B cell (primary cell): ENCODE measurements at regions not wholly inside any gene's neighbourhood (a gene's known extent, or its start where the extent isn't known, plus 50 kb on each side); places are given as distances from the start of the nearest gene placed in this dataset.

ENCODE experiments used
- ATAC-seq: fragments of 200-7000 bp; cut with Tn5 transposase; one replicate; pipeline ENCODE4 v1.10.0; 2021; ENCODE audit warnings: low read depth, mild to moderate bottlenecking, moderate number of reproducible peaks, moderate library complexity
- CTCF ChIA-PET: fragments of 350-600 bp; sonication (Branson Sonifier 250); formaldehyde crosslinking; loops from one replicate; lab custom pipeline; 2021; ENCODE audit warnings: antibody characterized with exemption, inconsistent platforms; lab: Charles Lee
- POLR2A ChIA-PET: fragments of 350-600 bp; sonication (Branson Sonifier 250); formaldehyde crosslinking; loops from one replicate; lab custom pipeline; 2021; ENCODE audit warnings: antibody characterized with exemption; lab: Charles Lee
- DNase-seq: peaks from one replicate; pipeline ENCODE4 v3.0.0; 2013
- H2AFZ ChIP-seq: 2 replicates; pipeline ENCODE4 v1.6.1; 2012; ENCODE audit warnings: mild to moderate bottlenecking, low read depth, low read length; ENCODE audit not compliant: insufficient read depth, poor library complexity, severe bottlenecking
- H3K27ac ChIP-seq, 2 donors: 1 replicate in 1 of 2; 2 replicates in 1 of 2; pipeline ENCODE4 v1.5.1; 2012 to 2013; ENCODE audit warnings: low read length in 2 of 2, mild to moderate bottlenecking in 2 of 2, moderate library complexity in 1 of 2
- H3K27me3 ChIP-seq, 4 experiments: fragments of 200-600 bp in 1 of 4; sonication (generic) in 1 of 4; replicated peaks in 1 of 4; 1 replicate in 2 of 4; 2 replicates in 2 of 4; pipeline versions ENCODE4 v1.6.1 to v1.7.0; 2013 to 2016; ENCODE audit warnings: low read length in 3 of 4, mild to moderate bottlenecking in 2 of 4, mixed read lengths in 1 of 4, moderate library complexity in 1 of 4; ENCODE audit not compliant: insufficient read depth in 4 of 4, control insufficient read depth in 3 of 4; ENCODE audit errors: control extremely low read depth in 1 of 4
- H3K36me3 ChIP-seq, 2 experiments: replicated peaks in 1 of 2; 1 replicate in 1 of 2; 2 replicates in 1 of 2; pipeline versions ENCODE4 v1.6.1 to v1.7.1; 2013; ENCODE audit warnings: low read length in 1 of 2; ENCODE audit not compliant: insufficient read depth in 2 of 2, control insufficient read depth in 1 of 2; ENCODE audit errors: control extremely low read depth in 1 of 2, extremely low read depth in 1 of 2
- H3K4me1 ChIP-seq, 2 donors: fragments of 200-600 bp in 1 of 2; sonication (generic) in 1 of 2; 1 replicate in 1 of 2; 2 replicates in 1 of 2; pipeline versions ENCODE4 v1.5.1 to v1.6.1; 2013 to 2017; ENCODE audit warnings: low read length in 2 of 2; ENCODE audit not compliant: control insufficient read depth in 2 of 2, insufficient read depth in 2 of 2
- H3K4me2 ChIP-seq: replicated peaks from 2 replicates; pipeline ENCODE3; 2012; ENCODE audit warnings: mild to moderate bottlenecking, low read depth, low read length; ENCODE audit not compliant: poor library complexity, severe bottlenecking
- H3K4me3 ChIP-seq, 5 experiments: fragments of 200-600 bp in 1 of 5; sonication (generic) in 1 of 5; 1 replicate in 3 of 5; 2 replicates in 2 of 5; pipeline versions ENCODE4 v1.5.1 to v1.7.0; 2011 to 2016; ENCODE audit warnings: low read length in 4 of 5, mild to moderate bottlenecking in 4 of 5, low read depth in 2 of 5, control low read depth in 1 of 5, moderate library complexity in 1 of 5; ENCODE audit not compliant: insufficient read depth in 1 of 5; ENCODE audit errors: control extremely low read depth in 1 of 5, extremely low read depth in 1 of 5
- H3K79me2 ChIP-seq: fragments of 200-600 bp; sonication (generic); one replicate; pipeline ENCODE4 v1.6.0; 2016; ENCODE audit warnings: low read length; ENCODE audit not compliant: control insufficient read depth, insufficient read depth
- H3K9ac ChIP-seq: fragments of 200-600 bp; sonication (generic); 2 replicates; pipeline ENCODE4 v1.6.1; 2017; ENCODE audit warnings: mild to moderate bottlenecking, low read length, moderate library complexity
- H3K9me3 ChIP-seq, 3 donors: one replicate each; pipeline versions ENCODE4 v1.6.1 to v1.7.1; 2013; ENCODE audit warnings: low read length in 2 of 3; ENCODE audit not compliant: control insufficient read depth in 2 of 3, insufficient read depth in 1 of 3; ENCODE audit errors: control extremely low read depth in 1 of 3
- H4K20me1 ChIP-seq: 2 replicates; pipeline ENCODE4 v1.6.0; 2012; ENCODE audit warnings: mild to moderate bottlenecking, low read length; ENCODE audit not compliant: insufficient read depth, control insufficient read depth, poor library complexity, severe bottlenecking
- H3K27ac Mint-ChIP-seq: one replicate; pipeline ENCODE4 v1.8.0; 2021; ENCODE audit warnings: mixed read lengths
- H3K27me3 Mint-ChIP-seq: one replicate; pipeline ENCODE4 v1.8.0; 2021; ENCODE audit warnings: mixed read lengths
- H3K4me1 Mint-ChIP-seq: one replicate; pipeline ENCODE4 v1.8.0; 2021; ENCODE audit warnings: mixed read lengths
- H3K4me3 Mint-ChIP-seq: one replicate; pipeline ENCODE4 v1.8.0; 2021; ENCODE audit warnings: mixed read lengths
- H3K9me3 Mint-ChIP-seq: one replicate; pipeline ENCODE4 v1.8.0; 2022; ENCODE audit warnings: mixed read lengths; ENCODE audit not compliant: insufficient read depth
- CTCF ChIP-seq: fragments of 200-600 bp; IDR thresholded peaks from one replicate; pipeline ENCODE4 v1.8.0; 2022; ENCODE audit warnings: antibody characterized with exemption, mild to moderate bottlenecking
- EZH2 ChIP-seq: IDR thresholded peaks from 2 replicates; pipeline ENCODE4 v1.6.1; 2012; ENCODE audit warnings: borderline replicate concordance, low read depth, mild to moderate bottlenecking, moderate library complexity, low read length; ENCODE audit not compliant: insufficient read depth, poor library complexity, severe bottlenecking
- WGBS: methylation state at CpG from one replicate; pipeline ENCODE4 v1.1.5; 2013; ENCODE audit warnings: missing lambda C conversion rate; ENCODE audit not compliant: insufficient coverage; 5-methylcytosine and 5-hydroxymethylcytosine counted together
- intact Hi-C: fragments of 100-400 bp; cut with micrococcal nuclease; formaldehyde crosslinking; loops from one replicate; pipeline ENCODE4 v1.10.0; 2022

DNA sequence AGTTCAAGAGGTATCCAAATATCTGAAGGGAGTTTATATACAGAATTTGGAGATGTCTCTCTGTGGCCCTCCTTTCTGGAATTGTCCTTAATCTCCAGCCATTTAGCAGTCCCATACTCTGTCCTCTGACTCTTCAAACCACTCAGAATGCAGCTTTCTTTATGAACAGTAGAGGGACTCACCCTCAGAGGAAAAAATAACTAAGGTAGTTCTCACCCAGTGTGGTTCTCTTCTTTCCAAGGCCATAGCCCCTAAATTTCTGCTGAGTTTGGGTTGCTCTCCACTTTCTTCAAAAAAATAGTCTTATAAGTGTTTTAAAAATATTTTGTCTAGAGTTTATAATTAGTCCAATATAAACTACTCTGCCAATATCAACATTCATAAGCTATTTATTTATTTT, 369.7 kb downstream of the MATN1 start:
- H3K4me1 Mint-ChIP-seq: no peaks in the 10 kb centered on the region
- peaks cover 41% of the 10 kb centered on the region for H3K27me3 Mint-ChIP-seq
- Histone ChIP-seq H3K27me3 (peaks cover 0 to 12% (median 0%) of the 10 kb centered on the region in 4 experiments), H2AFZ (no peak overlapping the region), H3K36me3 (no peaks in the 10 kb centered on the region), H3K4me1 (no peaks in the 10 kb centered on the region), H3K4me3 (no peak overlapping the region), H3K27ac (no peak overlapping the region), H4K20me1 (no peaks in the 10 kb centered on the region), H3K9ac (no peak overlapping the region), H3K4me2 (no peak overlapping the region), H3K79me2 (no peaks in the 10 kb centered on the region), H3K9me3 (no peaks in the 10 kb centered on the region)
- ATAC-seq (no peak), DNase-seq (no peak)
- ChIA-PET CTCF (no interaction called here), POLR2A (no interaction called here)
- H3K27ac Mint-ChIP-seq: no peak overlapping the region
- peaks cover 1% of the 10 kb centered on the region for H3K9me3 Mint-ChIP-seq
- TF ChIP-seq CTCF (no peak), EZH2 (no peak)
- no peak overlapping the region for H3K4me3 Mint-ChIP-seq
- intact Hi-C loops: no loop called here

DNA sequence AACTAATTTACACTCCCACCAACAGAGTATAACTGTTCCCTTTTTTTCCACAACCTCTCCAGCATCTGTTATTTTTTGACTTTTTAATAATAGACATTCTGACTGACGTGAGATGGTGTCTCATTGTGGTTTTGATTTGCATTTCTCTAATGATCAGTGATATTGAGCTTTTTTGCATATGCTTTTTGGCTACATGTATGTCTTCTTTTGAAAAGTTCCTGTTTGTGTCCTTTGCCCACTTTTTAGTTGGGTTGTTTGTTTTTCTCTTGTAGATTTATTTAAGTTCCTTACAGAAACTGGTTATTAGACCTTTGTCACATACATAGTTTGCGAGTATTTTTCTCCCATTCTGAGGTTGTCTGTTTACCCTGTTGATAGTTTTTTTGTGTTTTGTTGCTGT, 375.2 kb downstream of the MATN1 start:
- H3K27ac ChIP-seq: no peak overlapping the region
- peaks cover 0 to 4% (median 3%) of the 10 kb centered on the region in 3 donors for H3K9me3 ChIP-seq
- DNase-seq (no peak), ATAC-seq (no peak)
- Mint-ChIP-seq H3K27me3 (peaks cover 19% of the 10 kb centered on the region), H3K9me3 (peaks cover 14% of the 10 kb centered on the region), H3K4me3 (no peak overlapping the region), H3K27ac (no peak overlapping the region), H3K4me1 (no peaks in the 10 kb centered on the region)
- H3K27me3 ChIP-seq: peaks cover 0 to 3% (median 0%) of the 10 kb centered on the region in 4 experiments
- no peak overlapping the region for H3K4me2 ChIP-seq
- H3K36me3 ChIP-seq: no peaks in the 10 kb centered on the region
- 78% methylated on average over 1 of the region's 2 CpGs for WGBS
- TF ChIP-seq EZH2 (no peak), CTCF (no peak)
- intact Hi-C loops: no loop called here
- POLR2A ChIA-PET: no interaction called here
- no peak overlapping the region for H3K4me3 ChIP-seq
- no peaks in the 10 kb centered on the region for H4K20me1 ChIP-seq
- H3K9ac ChIP-seq: no peak overlapping the region
- no peaks in the 10 kb centered on the region for H3K79me2 ChIP-seq
- no peak overlapping the region for H2AFZ ChIP-seq
- H3K4me1 ChIP-seq: no peaks in the 10 kb centered on the region
- CTCF ChIA-PET: interaction anchor here (1.2 kb wide), 1 partner anchor 32 kb away, joined by 3 read pairs; no protein-coding TSS in a partner anchor
